GM18870 (cell line): ENCODE measurements at regions not wholly inside any gene's neighbourhood (a gene's known extent, or its start where the extent isn't known, plus 50 kb on each side); places are given as distances from the start of the nearest gene placed in this dataset.
"Not testable (repeated sequence)": the region's sequence is repeated elsewhere in the genome, so short reads cannot be mapped to it uniquely, and the experiment has no call there.

Source experiments
- ATAC-seq: cut with Tn5 transposase; IDR thresholded peaks from one replicate; pipeline ENCODE4 v1.9.1; 2021; ENCODE audit warnings: moderate library complexity; ENCODE audit not compliant: unreplicated experiment

GRCh38 chr2:207354462-207354861 is 175.3 kb upstream of the CREB1 start:
- ATAC-seq = no peak

- ATAC-seq = no peak
Observed at GRCh38 chr2:207356567-207356966, 173.2 kb upstream of the CREB1 start.

GRCh38 chr2:207357216-207357615 is 172.5 kb upstream of the CREB1 start:
- ATAC-seq = no peak

- ATAC-seq = no peak
Observed at GRCh38 chr2:207362716-207363115, 167.0 kb upstream of the CREB1 start.

GRCh38 chr2:207363761-207364290 is 165.9 kb upstream of the CREB1 start:
- ATAC-seq = no peak

- ATAC-seq = no peak
Observed at GRCh38 chr2:207370646-207371045, 159.1 kb upstream of the CREB1 start.

- ATAC-seq = no peak
Observed at GRCh38 chr2:207371877-207372276, 157.9 kb upstream of the CREB1 start.

- no peak for ATAC-seq
Observed at GRCh38 chr2:207372483-207372882, 157.3 kb upstream of the CREB1 start.

- ATAC-seq = no peak
Observed at GRCh38 chr2:207375207-207375875, 154.4 kb upstream of the CREB1 start.

GRCh38 chr2:207378620-207379019 is 151.1 kb upstream of the CREB1 start:
- not testable (repeated sequence) for ATAC-seq

- ATAC-seq = no peak
Observed at GRCh38 chr2:207385076-207385475, 144.7 kb upstream of the CREB1 start.

- ATAC-seq = no peak
Observed at GRCh38 chr2:207385903-207386302, 143.9 kb upstream of the CREB1 start.

GRCh38 chr2:207387001-207387571 is 142.7 kb upstream of the CREB1 start:
- no peak for ATAC-seq

GRCh38 chr2:207390302-207391095 is 139.3 kb upstream of the CREB1 start:
- ATAC-seq = no peak

GRCh38 chr2:207394203-207394781 is 135.5 kb upstream of the CREB1 start:
- no peak for ATAC-seq

GRCh38 chr2:207394812-207395534 is 134.8 kb upstream of the CREB1 start:
- no peak for ATAC-seq

- ATAC-seq = no peak
Observed at GRCh38 chr2:207395535-207396251, 134.1 kb upstream of the CREB1 start.

GRCh38 chr2:207397917-207398655 is 131.7 kb upstream of the CREB1 start:
- ATAC-seq = no peak

- no peak for ATAC-seq
Observed at GRCh38 chr2:207399301-207399700, 130.5 kb upstream of the CREB1 start.
